HG02970 (cell line): ENCODE measurements at regions not wholly inside any gene's neighbourhood (a gene's known extent, or its start where the extent isn't known, plus 50 kb on each side); places are given as distances from the start of the nearest gene placed in this dataset.

Experiments used
- ATAC-seq: cut with Tn5 transposase; IDR thresholded peaks from one replicate; pipeline ENCODE4 v1.9.1; 2021; ENCODE audit warnings: mild to moderate bottlenecking, moderate library complexity, moderate number of reproducible peaks; ENCODE audit not compliant: unreplicated experiment, low FRiP score

DNA sequence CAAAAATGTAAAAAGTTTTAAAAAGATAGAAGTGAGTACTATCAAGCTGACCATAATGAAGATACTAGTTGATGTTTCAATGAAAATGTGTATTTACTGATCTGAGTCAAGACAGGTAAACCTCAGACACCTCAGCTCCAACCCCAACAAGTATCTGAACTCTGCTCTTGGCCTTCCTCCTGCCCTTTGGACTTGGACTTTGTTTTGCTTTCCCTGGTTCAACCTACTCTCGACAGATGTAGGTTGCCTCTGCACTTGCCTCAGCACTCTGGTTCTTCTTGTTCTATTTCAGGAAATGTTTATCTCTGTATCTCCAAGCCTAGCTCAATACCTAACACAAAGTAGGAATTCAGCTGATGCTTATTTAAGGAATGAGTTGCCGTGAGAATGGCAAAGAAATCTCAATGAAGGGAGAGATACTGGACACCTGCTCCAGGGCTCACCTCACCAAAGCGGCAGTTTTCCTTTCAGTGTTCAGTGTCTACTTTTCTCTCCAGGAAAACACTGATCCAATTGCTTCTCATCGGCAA, 248.8 kb upstream of the CTAGE1 start:
- ATAC-seq, result no peak

DNA sequence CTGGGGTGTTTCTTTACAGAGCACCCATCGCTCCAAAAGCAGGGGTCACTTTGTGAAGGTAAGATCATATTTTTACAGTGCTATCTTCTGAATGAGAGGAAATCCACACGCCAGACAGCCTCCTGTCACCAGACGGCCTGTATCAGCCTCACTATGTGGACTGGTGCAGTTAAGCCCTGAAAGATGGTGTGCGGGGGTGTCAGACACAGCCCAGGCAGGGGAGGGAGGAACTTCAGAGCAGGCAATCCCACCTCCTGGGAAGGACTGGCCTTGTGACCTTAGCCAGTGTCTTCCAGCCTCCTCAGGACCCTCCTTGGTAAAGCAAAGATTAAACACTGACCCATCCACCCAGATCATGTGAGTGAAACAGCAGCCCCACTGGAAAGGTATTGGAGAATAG, 249.4 kb upstream of the CTAGE1 start:
- ATAC-seq, result no peak

DNA sequence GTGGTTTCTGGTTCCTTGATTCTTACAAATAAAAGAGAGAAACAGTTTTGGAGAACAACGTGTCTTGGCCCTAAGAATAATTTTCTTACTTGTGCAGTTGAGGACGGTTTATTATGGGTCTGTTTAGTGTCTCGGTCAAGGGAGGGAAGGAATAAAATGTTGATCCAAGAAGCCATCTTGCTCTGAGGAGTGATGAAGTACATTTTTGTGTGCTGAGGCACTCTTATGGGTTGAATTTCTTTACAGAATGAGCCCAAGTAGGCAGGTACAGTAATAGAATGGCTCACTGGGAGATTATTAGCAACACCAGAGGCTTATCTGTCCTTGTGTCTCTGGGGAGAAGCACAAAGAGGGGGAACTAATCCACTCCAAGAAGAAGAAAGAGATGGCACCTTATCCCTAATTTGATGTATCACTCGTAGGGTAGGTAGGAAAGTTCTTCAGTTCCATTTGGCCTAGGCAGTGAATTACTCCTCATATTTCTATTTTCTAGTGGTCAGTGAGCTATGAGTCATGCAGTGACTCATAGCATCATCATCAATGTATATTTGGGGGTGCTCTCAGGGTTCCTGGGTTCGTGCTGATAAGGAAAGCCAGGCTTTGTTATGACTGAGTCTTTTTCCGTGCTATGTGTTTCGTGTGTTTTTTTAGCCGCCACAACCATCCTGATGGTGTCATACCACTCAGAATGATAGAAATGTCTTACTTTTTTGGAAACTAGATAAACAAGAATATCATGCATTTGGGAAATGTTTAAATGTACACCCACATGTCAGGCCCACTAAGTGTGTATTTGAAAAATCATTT, 250.1 kb upstream of the CTAGE1 start:
- no peak for ATAC-seq

DNA sequence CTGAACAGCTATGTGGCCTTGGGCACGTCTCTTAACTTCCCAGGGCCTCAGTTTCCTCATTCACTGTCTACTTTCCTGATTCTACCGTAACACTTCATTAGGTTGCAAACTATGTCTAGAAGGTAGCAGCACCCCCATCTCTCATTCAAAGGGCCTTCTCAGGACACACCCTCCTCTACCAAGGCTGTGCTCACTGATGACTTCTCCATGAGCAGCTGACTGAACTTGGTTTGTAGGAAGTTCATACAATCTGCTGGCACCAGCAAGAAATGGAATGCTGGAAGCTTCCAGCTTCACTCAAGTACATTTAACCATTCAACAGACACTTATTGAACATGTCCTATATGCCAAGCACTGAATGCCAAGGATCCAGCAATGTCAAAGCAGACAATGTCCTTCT, 250.8 kb upstream of the CTAGE1 start:
- no peak for ATAC-seq

DNA sequence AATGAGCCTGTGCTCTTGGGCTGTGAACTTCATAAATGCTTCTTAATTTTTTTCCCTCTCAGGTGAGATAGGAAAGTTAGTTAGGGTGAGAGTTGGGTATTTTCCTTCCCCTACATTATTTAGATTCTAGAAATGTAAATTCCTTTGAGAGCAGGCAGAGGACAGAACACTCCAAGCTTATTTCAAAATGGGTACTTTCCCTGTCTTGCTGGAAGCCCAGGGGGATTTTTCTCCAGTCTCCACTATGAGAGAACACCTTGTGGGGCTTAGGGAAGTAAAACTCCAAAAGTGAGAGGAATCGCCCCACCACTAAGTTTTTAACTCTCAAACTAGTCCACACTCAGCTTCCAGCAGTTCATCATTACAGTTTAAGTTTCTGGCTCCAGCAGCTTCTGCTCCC, 253.2 kb upstream of the CTAGE1 start:
- no peak for ATAC-seq

DNA sequence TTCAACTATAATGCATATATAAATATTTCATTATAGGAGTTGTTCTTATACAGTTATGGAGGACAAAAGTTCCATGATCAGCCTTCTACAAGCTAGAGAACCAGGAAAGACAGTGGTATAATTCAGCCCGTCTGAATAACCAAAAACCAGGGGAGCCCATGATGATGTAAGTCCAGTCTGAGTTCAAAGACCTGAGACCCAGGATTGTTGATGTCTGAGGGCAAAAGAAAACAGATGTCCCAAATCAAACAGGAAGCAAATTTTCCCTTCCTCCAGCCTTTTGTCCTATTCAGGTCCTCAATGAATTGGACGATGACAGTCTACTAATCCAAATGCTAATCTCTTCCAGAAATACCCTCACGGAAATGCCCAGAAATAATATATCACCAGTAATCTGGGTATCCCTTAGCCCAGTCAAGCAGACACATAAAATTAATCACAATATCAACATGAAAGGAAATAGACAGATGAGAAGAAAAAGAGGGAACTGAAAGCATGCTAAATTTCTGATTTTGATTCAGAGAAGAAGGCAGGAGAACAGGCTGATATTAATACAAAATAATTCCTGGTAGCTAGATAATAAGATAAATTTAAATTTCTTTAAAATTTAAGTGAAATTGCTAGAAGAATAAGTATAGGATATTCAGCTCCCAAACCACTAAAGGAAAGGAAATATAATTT, 255.6 kb upstream of the CTAGE1 start:
- ATAC-seq, result no peak

DNA sequence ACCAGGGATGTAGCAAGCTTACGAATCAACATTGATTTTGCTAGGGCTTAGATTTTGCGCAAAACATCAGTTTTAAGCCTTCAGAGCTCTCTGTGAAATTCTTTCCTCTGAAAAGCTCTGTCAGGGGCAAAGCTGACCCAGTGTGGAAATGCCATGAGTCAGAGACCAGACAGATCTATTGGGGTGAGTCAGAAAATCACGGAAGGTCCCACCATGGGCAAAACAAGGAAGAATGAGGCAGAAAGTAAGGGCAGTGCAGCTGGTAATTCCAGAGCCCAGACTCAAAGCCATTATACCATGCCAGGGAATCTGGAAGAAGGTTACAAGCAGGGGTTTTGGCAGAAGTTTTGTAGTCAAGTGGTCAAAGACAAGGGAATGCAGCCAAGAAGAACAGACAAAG, 256.6 kb upstream of the CTAGE1 start:
- no peak for ATAC-seq

DNA sequence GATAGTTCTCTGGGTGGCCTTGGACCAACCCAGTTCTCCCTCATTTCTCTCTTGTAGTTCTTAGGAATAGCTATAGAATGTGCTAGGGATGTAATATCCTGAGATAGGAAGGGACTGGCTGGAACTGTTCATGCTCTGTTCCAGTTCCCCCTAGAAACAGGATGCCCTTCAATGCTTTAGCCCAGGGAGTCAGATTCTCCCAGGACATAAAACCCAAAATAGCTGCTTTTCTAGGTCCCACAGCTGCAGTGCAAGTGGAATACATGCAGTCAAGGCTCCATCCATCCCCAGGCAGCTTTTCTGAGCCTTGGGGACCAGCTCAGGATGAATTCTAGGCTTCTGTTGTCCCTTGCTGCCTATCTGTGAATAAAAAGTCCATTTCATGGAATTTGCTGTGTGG, 257.3 kb upstream of the CTAGE1 start:
- no peak for ATAC-seq

DNA sequence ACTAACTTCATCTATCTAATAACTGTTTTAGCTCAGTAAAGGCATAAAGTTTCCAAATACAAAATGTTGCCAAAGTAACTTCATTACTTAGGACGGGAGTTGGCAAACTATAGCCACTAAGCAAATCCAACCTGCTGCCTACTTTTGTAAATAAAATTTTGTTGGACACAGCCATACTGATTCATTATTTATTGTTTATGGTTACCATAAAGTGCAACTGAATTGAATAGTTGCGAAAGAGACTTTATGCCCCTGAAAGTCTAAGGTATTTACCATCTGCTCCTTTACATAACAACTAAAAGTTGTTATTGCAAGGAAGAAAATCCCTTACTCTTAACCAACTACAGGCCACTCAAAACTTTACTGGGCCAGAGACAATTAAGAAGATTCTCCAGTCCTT, 256.7 kb upstream of the RBBP8 start:
- ATAC-seq, result no peak

DNA sequence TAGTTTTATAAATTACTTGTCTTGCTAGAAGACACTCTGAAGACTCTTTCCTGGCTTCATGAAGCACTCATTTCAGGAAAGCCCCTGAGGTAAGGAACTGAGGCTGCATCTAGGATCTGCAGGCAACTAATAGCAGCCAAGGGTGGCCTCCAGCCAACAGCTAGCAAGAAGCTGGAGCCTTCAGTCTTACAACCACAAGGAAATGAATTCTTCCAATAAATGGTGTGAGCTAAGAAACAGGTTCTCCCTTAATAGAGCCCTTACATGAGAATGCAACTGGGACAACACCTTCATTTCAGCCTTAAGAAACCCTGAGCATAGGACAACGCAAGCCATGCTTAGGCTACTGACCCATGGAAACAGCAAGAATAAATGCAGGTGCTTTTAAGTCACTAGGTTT, 254.6 kb upstream of the RBBP8 start:
- no peak for ATAC-seq

DNA sequence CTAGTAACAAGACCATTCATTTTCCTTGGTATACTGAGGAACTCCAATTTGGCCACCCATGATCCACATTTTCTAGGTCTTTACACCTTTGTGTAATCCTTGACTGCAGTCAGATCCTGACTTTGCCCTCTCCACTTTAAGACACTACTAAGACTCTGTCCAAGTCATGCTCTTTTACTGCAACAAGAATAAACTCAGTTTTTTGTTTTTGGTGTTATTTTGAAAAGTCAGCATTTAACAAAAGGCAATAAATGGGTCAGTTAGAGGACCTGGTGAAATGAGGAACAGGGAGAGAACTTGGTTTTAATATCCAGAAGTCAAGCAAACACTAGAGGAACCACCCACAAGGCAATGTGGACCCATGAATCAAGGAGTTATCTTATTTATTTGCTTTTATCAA, 252.2 kb upstream of the RBBP8 start:
- no peak for ATAC-seq

DNA sequence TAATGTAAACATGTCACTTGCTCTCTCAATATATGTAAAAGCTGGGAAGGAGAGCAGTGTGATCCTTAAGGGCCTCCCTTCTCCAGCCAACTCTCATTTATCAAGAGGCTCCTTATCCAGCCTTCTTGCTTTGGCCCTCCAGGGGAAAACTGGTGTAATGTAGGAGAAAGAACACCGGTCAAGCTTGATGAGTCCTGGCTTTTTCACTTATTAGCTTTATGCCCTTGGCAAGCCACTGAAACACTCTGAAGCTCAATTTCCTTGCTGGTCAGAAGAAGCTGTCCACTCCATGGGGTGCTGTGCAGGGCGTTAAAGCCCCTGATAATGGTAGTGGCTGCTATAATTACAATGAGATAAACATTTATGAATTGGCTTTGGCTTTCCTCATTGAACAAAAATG, 251.2 kb upstream of the RBBP8 start:
- no peak for ATAC-seq

DNA sequence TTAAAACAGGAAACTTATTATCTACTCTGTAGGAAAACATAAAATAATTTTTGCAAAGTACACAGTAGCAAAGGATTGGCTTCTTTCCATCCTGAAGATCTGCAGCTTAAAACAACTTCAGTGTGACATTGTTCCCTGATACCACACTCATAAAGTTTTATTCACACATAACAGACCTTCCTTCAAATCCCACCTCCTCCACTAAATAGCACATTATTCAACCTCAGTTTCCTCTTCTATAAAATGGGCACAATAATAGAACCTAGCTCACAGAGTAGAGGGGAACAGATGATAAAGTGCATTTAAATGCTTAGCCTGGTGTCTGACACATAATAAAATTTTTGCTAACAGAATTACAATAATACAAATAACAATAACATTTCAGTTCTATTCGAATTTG, 250.4 kb upstream of the RBBP8 start:
- no peak for ATAC-seq

DNA sequence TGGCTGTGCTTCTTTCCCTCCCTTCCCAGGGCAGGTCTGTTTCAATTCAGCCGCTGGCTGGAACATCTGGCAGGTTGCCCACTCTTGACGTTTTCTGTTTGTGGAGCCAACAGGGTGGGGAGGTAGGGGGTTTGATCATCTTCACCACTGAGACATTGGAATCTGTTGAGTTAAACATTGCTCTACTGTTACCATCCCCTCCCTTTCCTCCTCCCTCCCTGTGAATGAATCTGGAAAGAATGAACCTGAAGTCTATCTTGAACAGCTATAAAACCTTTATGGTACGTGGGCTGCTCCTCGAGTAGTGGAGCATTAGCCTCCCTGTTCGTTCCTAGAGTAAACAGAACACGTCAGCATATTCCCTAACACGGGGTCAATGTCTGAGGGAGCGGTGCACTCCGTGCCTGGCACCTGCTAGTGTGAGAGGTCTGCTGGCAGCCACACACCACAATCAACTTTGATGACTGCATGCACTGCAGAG, 249.9 kb upstream of the RBBP8 start:
- no peak for ATAC-seq

DNA sequence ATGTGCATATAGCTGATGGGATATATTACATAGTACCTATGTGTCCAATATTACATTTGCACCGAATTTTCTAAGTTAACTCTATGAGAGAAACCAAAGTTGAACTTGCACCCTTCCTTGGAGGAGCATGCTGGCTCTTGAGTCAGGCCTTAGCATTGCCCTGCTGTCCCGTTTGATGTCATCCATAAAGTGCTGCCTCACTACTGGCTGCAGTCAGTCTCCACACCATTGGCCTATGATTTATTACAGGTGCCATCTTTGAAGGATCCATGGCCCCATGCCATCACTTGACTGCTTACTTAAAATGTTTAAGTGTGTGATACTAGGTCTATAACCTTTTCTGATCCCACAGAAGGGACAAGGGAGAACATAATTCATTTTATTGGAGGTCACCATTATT, 249.3 kb upstream of the RBBP8 start:
- ATAC-seq, result no peak

DNA sequence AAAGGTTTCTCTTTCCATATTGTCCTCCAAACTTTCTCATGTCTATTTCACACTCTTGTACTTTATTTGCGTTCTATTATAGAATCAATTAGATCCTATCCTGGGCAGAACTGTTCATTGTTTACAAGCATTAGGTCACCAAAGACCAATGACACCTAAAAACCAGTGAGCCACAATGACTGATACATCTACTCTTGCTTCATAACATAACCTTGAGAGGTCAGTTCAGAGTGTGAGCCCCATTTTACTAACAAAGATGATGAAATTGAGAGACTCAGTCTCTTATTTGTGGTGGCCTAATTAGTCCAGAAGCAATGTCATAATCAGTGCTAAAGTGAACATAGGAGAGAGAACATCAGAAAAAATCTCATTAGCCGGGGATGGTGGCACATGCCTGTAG, 248.9 kb upstream of the RBBP8 start:
- no peak for ATAC-seq

DNA sequence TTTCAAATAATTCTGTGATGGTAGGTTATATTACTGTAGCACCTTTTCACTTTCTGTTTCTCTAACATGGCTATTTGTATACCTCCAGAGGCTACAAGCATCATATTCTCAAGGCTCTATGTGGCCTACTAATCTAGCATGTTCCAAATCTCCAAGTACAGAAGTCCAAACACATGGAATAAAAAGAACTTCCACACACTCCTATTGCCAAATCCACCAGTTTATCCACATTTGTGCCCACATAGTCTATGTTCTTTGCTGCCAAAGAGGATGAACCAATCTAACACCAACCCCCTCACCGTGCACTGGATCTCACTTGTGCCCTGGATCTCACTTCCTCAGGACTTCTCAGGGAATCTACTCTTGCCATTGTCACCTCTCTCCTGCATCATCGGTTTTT, 247.3 kb upstream of the RBBP8 start:
- no peak for ATAC-seq

DNA sequence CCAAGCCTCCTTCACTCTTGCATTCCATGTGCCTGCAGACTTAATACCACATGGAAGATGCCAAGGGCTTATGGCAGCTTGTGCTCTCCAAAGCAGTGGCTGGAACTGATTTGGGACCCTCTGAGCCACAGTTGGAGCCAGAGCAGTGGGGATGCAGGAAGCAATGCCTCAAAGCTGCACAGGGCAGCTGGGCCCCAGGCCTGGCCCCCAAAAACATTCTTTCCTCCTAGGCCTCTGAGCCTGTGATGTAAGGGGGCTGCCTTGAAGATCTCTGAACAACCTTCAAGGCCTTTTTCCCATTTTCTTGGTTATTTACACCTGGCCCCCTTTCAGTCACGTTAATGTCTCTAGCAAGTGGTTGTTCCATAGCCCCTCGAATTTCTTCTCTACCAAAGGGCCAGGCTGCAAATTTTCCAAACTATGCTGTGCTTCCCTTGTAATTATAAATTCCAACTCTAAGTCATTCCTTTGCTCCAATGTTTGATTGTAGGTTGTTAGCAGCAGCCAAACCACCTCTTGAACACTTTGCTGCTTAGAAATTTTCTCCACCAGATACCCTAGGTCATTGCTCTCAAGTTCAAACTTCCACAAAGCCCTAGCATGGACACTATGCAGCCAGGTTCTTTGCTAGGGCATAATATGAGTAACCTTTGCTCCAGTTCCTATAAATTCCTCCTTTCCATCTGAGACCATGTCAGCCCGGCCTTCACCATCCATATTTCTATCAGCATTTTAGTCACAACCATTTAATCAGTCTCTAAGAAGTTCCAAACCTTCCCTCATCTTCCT, 245.0 kb upstream of the RBBP8 start:
- no peak for ATAC-seq

DNA sequence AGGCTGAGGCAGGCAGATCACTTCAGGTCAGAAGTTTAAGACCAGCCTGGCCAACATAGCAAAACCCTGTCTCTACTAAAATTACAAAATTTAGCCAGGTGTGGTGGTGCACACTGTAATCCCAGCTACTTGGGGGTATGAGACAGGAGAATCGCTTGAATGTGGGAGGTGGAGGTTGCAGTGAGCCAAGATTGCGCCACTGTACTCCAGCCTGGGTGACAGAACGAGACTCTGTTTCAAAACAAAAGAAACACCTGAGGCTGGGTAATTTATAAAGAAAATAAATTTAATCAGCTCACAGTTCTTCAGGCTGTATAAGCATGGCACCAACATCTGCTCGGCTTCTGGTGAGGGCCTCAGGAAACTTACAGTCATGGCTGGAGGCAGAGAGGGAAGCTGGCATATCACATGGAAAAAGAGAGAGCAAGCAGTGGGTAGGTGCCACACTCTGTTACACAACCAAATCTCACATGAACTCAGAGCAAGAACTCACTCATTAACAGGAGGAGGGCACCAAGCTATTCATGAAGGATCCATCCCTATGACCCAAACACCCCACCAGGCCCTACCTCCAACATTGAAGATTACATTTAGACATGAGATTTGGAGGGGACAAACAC, 244.1 kb upstream of the RBBP8 start:
- no peak for ATAC-seq

DNA sequence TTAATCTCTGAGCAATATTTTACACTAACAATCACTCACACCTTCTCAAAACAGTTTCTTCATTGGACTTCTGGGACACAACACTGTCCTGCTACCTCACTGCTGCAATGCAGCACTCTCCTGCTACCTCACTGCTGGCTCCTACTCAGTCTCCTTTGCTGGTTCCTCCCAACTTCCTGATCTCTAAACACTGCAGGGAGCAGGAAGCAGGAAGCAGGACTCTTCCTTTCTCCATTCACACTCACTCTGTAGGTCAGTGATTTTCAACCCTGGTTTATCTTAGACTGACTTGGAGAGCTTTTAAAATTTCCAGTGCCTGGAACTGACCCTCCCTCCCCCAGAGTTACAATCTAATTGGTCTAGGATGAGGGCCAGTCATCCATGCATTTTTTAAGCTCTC, 243.4 kb upstream of the RBBP8 start:
- ATAC-seq, result no peak

DNA sequence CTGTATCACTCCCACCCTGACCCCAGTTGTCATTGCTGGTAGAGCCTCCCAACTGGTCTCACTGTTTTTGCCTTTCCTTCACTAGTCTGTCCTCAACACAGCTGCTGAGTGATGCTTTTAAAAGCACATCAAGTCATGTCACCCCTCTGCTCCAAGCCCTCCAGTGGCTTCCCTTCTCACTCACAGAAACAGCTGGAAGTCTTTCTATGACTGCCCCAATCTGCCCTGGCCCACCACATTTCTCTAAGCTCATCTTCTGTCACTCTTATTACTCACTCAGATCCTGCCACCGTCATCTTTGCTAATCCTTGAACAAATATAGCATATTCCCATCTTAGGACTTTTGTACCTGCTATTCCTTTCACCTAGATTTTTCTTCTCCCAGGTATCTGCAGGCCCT, 242.6 kb upstream of the RBBP8 start:
- ATAC-seq, result no peak
